GM12878 (cell line): ENCODE measurements at regions not wholly inside any gene's neighbourhood (a gene's known extent, or its start where the extent isn't known, plus 50 kb on each side); places are given as distances from the start of the nearest gene placed in this dataset.

Experiments used
- ATAC-seq: fragments of 200-7000 bp; cut with Tn5 transposase; 3 replicates; pipeline ENCODE4 v1.9.1; 2020; ENCODE audit warnings: mild to moderate bottlenecking, moderate library complexity
- BruUV-seq: library from RNA; stranded (reverse); fragments of 400-500 nt; replicated peaks from 2 replicates; lab custom pipeline; 2021; lab: Mats Ljungman, UMichigan
- CTCF ChIA-PET: fragments of 300-600 bp; sonication (Branson Sonifier 250); formaldehyde crosslinking; extraction: SDS; loops from one replicate; lab custom pipeline; 2021; ENCODE audit warnings: inconsistent platforms; lab: Yijun Ruan, JAX
- POLR2A ChIA-PET: fragments of 350-600 bp; formaldehyde crosslinking; extraction: SDS; loops from one replicate; lab custom pipeline; 2021; ENCODE audit warnings: inconsistent platforms; lab: Charles Lee
- RAD21 ChIA-PET: fragments of 300-600 bp; sonication (Branson Sonifier 250); formaldehyde crosslinking; loops from one replicate; lab custom pipeline; 2023; ENCODE audit warnings: antibody characterized with exemption; ENCODE audit not compliant: unreplicated experiment; lab: Charles Lee
- SMC1A ChIA-PET: fragments of 300-600 bp; sonication (Branson Sonifier 250); formaldehyde crosslinking; loops from one replicate; lab custom pipeline; 2023; ENCODE audit not compliant: unreplicated experiment, uncharacterized antibody; lab: Charles Lee
- DNase-seq: peaks from one replicate; pipeline ENCODE4 v3.0.0-alpha.2; 2011; ENCODE audit warnings: low read depth, low spot score
- FAIRE-seq: peaks from 3 replicates; lab custom pipeline; 2011; peaks lifted over from hg19 to GRCh38; lab: Jason Lieb, UNC
- H2AFZ ChIP-seq: 2 replicates; pipeline ENCODE4 v1.6.0; 2011; ENCODE audit warnings: low read depth, low read length, control low read depth; ENCODE audit not compliant: control insufficient read depth
- H3K27ac ChIP-seq: 2 replicates; pipeline ENCODE4 v1.5.1; 2011; ENCODE audit warnings: control low read depth; ENCODE audit not compliant: control insufficient read depth, insufficient read depth
- H3K27me3 ChIP-seq, 2 experiments: replicated peaks in 1 of 2; 2 replicates each; pipeline versions ENCODE4 v1.6.0 to v1.6.1; 2011; ENCODE audit warnings: low read length in 1 of 2; ENCODE audit not compliant: control insufficient read depth in 2 of 2, insufficient read depth in 2 of 2
- H3K36me3 ChIP-seq, 2 experiments: 2 replicates each; pipeline ENCODE4 v1.5.1; 2011; ENCODE audit warnings: low read length in 1 of 2; ENCODE audit not compliant: control insufficient read depth in 2 of 2, insufficient read depth in 2 of 2
- H3K4me1 ChIP-seq: 2 replicates; pipeline ENCODE4 v1.6.1; 2011; ENCODE audit warnings: mild to moderate bottlenecking, low read length, moderate library complexity, mixed read lengths; ENCODE audit not compliant: control insufficient read depth, insufficient read depth
- H3K4me2 ChIP-seq: 2 replicates; pipeline ENCODE4 v1.6.0; 2011; ENCODE audit warnings: control low read depth; ENCODE audit not compliant: control insufficient read depth, insufficient read depth
- H3K4me3 ChIP-seq: fragments of 200-600 bp; sonication (generic); 2 replicates; pipeline ENCODE4 v1.5.1; 2016
- H3K79me2 ChIP-seq: 2 replicates; pipeline ENCODE4 v1.6.0; 2011; ENCODE audit warnings: low read length; ENCODE audit not compliant: control insufficient read depth, insufficient read depth
- H3K9ac ChIP-seq: 2 replicates; pipeline ENCODE4 v1.8.0; 2011; ENCODE audit warnings: low read length, control low read depth, mixed read lengths; ENCODE audit not compliant: control insufficient read depth, insufficient read depth
- H3K9me3 ChIP-seq: replicated peaks from 3 replicates; pipeline ENCODE4 v1.5.1; 2011; ENCODE audit warnings: mild to moderate bottlenecking, low read length; ENCODE audit not compliant: control insufficient read depth, insufficient read depth
- H4K20me1 ChIP-seq: 2 replicates; pipeline ENCODE4 v1.6.0; 2011; ENCODE audit not compliant: control insufficient read depth, insufficient read depth
- CHD1 ChIP-seq: IDR thresholded peaks from 2 replicates; pipeline ENCODE4 v1.6.1; 2012; ENCODE audit warnings: low read depth, low read length, improper control_type of control experiment
- ESRRA ChIP-seq: IDR thresholded peaks from 2 replicates; pipeline ENCODE4 v1.6.1; 2012; ENCODE audit warnings: mild to moderate bottlenecking, low read length, improper control_type of control experiment
- FOXK2 ChIP-seq: fragments of 450-650 bp; IDR thresholded peaks from 2 replicates; pipeline ENCODE4 v1.6.1; 2017; ENCODE audit warnings: mild to moderate bottlenecking, moderate library complexity
- FOXM1 ChIP-seq: IDR thresholded peaks from 2 replicates; pipeline ENCODE4 v1.6.1; 2012; ENCODE audit warnings: low read depth, mild to moderate bottlenecking, inconsistent platforms, low read length, moderate library complexity
- GATAD2B ChIP-seq: fragments of 450-650 bp; conservative IDR thresholded peaks from 2 replicates; pipeline ENCODE4 v1.6.1; 2017; ENCODE audit warnings: low read depth, mild to moderate bottlenecking, moderate library complexity
- MYB ChIP-seq: fragments of 150-350 bp; IDR thresholded peaks from 2 replicates; pipeline ENCODE4 v1.6.1; 2014; ENCODE audit warnings: mild to moderate bottlenecking, low read depth, low read length, borderline replicate concordance
- NFXL1 ChIP-seq: fragments of 450-650 bp; IDR thresholded peaks from 2 replicates; pipeline ENCODE4 v1.6.1; 2017; ENCODE audit warnings: antibody characterized with exemption, mild to moderate bottlenecking, borderline replicate concordance
- NR2C1 ChIP-seq: fragments of 450-650 bp; IDR thresholded peaks from 2 replicates; pipeline ENCODE4 v1.6.1; 2017; ENCODE audit warnings: antibody characterized with exemption, mild to moderate bottlenecking, moderate library complexity
- PAX5 ChIP-seq: IDR thresholded peaks from 2 replicates; pipeline ENCODE4 v1.6.1; 2011; ENCODE audit warnings: low read depth, low read length, borderline replicate concordance
- POLR2A ChIP-seq: IDR thresholded peaks from 2 replicates; pipeline ENCODE4 v1.6.1; 2011; ENCODE audit warnings: low read depth, mild to moderate bottlenecking, low read length
- SMC3 ChIP-seq: IDR thresholded peaks from 2 replicates; pipeline ENCODE4 v1.6.1; 2011; ENCODE audit warnings: low read length, improper control_type of control experiment, borderline replicate concordance
- SREBF2 ChIP-seq: IDR thresholded peaks from 2 replicates; pipeline ENCODE4 v1.6.1; 2012; ENCODE audit warnings: mild to moderate bottlenecking, low read length
- WRNIP1 ChIP-seq: IDR thresholded peaks from 2 replicates; pipeline ENCODE4 v1.6.1; 2011; ENCODE audit warnings: low read depth, low read length, improper control_type of control experiment, borderline replicate concordance
- ZNF622 ChIP-seq: fragments of 450-650 bp; IDR thresholded peaks from 2 replicates; pipeline ENCODE4 v1.6.1; 2017; ENCODE audit warnings: mild to moderate bottlenecking, inconsistent platforms
- WGBS: methylation state at CpG from one replicate; pipeline ENCODE4 v1.1.6; 2016; ENCODE audit warnings: low lambda C conversion rate; ENCODE audit not compliant: insufficient replicate concordance, insufficient coverage; ENCODE audit errors: missing lambda C conversion rate; 5-methylcytosine and 5-hydroxymethylcytosine counted together
- in situ Hi-C: fragments of 300-500 bp; cut with MboI; formaldehyde crosslinking; loops from 9 replicates; pipeline ENCODE4 v1.14.3; 2018; ENCODE audit warnings: mixed read lengths
- intact Hi-C: fragments of 100-400 bp; cut with micrococcal nuclease; formaldehyde crosslinking; loops from one replicate; pipeline ENCODE4 v1.14.2; 2022; ENCODE audit not compliant: unreplicated experiment
- TF ChIP-seq, protein P1 (sequence below): IDR thresholded peaks from 2 replicates; pipeline ENCODE4 v1.6.1; 2011; ENCODE audit warnings: low read depth, low read length, improper control_type of control experiment, borderline replicate concordance
- TF ChIP-seq, protein P2 (sequence below): fragments of 450-650 bp; IDR thresholded peaks from 2 replicates; pipeline ENCODE4 v1.6.1; 2017; ENCODE audit warnings: low read depth, mild to moderate bottlenecking, moderate library complexity
- TF ChIP-seq, protein P3 (sequence below): IDR thresholded peaks from 2 replicates; pipeline ENCODE4 v1.6.1; 2011; ENCODE audit warnings: mild to moderate bottlenecking, low read depth, low read length, moderate library complexity; ENCODE audit not compliant: insufficient replicate concordance
- TF ChIP-seq, protein P4 (sequence below): IDR thresholded peaks from 2 replicates; pipeline ENCODE4 v1.6.1; 2012; ENCODE audit warnings: mild to moderate bottlenecking, low read depth, low read length
- TF ChIP-seq, protein P5 (sequence below): IDR thresholded peaks from 2 replicates; pipeline ENCODE4 v1.6.1; 2011; ENCODE audit warnings: low read depth, mild to moderate bottlenecking, low read length, moderate library complexity, borderline replicate concordance; ENCODE audit errors: extremely low read depth

DNA sequence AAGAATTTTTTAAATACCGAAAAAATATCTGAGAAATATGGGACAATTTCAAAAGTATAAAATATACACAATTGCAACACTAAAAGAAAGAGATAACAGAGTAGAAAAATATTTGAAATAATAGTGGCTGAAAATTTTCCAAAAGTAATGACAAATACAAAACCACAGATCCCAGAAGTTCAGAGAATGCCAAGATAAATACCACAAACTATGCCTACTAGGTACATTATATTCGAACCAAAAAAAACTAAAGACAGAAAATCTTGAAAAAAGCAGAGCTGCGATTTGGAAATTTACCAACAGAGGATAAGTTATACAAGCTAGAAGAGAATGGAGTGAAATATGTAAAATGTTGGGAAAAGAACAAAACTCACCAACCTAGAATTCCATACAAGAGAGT is 191.3 kb upstream of the ELAC2 start:
- no peak overlapping the region for H3K27ac ChIP-seq
- H2AFZ ChIP-seq = no peak overlapping the region
- in situ Hi-C loops = loop anchor here (25.0 kb wide), 1 partner anchor 103 kb away; no protein-coding TSS in a partner anchor
- BruUV-seq = no TSS peak
- POLR2A ChIA-PET = no interaction called here
- no peak for DNase-seq
- no peaks in the 10 kb centered on the region for H3K79me2 ChIP-seq
- 31% methylated on average over 3 of the region's 3 CpGs for WGBS
- no peaks in the 10 kb centered on the region for H3K27me3 ChIP-seq
- RAD21 ChIA-PET = no interaction called here
- CTCF ChIA-PET = no interaction called here
- no peak overlapping the region for H3K9ac ChIP-seq
- FAIRE-seq = no peak
- H3K4me1 ChIP-seq = no peaks in the 10 kb centered on the region
- H3K36me3 ChIP-seq = no peaks in the 10 kb centered on the region
- H4K20me1 ChIP-seq = no peaks in the 10 kb centered on the region
- no peak overlapping the region for H3K4me2 ChIP-seq
- SMC1A ChIA-PET = no interaction called here
- no peaks in the 10 kb centered on the region for H3K9me3 ChIP-seq
- TF ChIP-seq FOXK2 (no peak), PAX5 (no peak), SMC3 (no peak), FOXM1 (no peak), CHD1 (no peak), GATAD2B (no peak), SREBF2 (no peak), WRNIP1 (no peak), ESRRA (no peak), NR2C1 (no peak), POLR2A (no peak), ZNF622 (no peak), NFXL1 (no peak), MYB (no peak)
- TF ChIP-seq, protein P1, sequence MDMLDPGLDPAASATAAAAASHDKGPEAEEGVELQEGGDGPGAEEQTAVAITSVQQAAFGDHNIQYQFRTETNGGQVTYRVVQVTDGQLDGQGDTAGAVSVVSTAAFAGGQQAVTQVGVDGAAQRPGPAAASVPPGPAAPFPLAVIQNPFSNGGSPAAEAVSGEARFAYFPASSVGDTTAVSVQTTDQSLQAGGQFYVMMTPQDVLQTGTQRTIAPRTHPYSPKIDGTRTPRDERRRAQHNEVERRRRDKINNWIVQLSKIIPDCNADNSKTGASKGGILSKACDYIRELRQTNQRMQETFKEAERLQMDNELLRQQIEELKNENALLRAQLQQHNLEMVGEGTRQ = no peak
- TF ChIP-seq, protein P2, sequence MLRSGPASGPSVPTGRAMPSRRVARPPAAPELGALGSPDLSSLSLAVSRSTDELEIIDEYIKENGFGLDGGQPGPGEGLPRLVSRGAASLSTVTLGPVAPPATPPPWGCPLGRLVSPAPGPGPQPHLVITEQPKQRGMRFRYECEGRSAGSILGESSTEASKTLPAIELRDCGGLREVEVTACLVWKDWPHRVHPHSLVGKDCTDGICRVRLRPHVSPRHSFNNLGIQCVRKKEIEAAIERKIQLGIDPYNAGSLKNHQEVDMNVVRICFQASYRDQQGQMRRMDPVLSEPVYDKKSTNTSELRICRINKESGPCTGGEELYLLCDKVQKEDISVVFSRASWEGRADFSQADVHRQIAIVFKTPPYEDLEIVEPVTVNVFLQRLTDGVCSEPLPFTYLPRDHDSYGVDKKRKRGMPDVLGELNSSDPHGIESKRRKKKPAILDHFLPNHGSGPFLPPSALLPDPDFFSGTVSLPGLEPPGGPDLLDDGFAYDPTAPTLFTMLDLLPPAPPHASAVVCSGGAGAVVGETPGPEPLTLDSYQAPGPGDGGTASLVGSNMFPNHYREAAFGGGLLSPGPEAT = no peak
- TF ChIP-seq, protein P3, sequence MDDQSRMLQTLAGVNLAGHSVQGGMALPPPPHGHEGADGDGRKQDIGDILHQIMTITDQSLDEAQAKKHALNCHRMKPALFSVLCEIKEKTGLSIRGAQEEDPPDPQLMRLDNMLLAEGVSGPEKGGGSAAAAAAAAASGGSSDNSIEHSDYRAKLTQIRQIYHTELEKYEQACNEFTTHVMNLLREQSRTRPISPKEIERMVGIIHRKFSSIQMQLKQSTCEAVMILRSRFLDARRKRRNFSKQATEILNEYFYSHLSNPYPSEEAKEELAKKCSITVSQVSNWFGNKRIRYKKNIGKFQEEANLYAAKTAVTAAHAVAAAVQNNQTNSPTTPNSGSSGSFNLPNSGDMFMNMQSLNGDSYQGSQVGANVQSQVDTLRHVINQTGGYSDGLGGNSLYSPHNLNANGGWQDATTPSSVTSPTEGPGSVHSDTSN = no peak
- TF ChIP-seq, protein P4, sequence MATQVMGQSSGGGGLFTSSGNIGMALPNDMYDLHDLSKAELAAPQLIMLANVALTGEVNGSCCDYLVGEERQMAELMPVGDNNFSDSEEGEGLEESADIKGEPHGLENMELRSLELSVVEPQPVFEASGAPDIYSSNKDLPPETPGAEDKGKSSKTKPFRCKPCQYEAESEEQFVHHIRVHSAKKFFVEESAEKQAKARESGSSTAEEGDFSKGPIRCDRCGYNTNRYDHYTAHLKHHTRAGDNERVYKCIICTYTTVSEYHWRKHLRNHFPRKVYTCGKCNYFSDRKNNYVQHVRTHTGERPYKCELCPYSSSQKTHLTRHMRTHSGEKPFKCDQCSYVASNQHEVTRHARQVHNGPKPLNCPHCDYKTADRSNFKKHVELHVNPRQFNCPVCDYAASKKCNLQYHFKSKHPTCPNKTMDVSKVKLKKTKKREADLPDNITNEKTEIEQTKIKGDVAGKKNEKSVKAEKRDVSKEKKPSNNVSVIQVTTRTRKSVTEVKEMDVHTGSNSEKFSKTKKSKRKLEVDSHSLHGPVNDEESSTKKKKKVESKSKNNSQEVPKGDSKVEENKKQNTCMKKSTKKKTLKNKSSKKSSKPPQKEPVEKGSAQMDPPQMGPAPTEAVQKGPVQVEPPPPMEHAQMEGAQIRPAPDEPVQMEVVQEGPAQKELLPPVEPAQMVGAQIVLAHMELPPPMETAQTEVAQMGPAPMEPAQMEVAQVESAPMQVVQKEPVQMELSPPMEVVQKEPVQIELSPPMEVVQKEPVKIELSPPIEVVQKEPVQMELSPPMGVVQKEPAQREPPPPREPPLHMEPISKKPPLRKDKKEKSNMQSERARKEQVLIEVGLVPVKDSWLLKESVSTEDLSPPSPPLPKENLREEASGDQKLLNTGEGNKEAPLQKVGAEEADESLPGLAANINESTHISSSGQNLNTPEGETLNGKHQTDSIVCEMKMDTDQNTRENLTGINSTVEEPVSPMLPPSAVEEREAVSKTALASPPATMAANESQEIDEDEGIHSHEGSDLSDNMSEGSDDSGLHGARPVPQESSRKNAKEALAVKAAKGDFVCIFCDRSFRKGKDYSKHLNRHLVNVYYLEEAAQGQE = no peak
- TF ChIP-seq, protein P5, sequence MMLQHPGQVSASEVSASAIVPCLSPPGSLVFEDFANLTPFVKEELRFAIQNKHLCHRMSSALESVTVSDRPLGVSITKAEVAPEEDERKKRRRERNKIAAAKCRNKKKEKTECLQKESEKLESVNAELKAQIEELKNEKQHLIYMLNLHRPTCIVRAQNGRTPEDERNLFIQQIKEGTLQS = no peak
- intact Hi-C loops = no loop called here
- ATAC-seq = no peak
- no peak overlapping the region for H3K4me3 ChIP-seq
